ENCODE measurements at regions not wholly inside any gene's neighbourhood (a gene's known extent, or its start where the extent isn't known, plus 50 kb on each side); places are given as distances from the start of the nearest gene placed in this dataset.
A peak's percentile ranks its signal among the peaks of the same experiment; 100 is the strongest.

GRCh38 chr5:113804943-113805342, 291.4 kb downstream of the YTHDC2 start:
- DNase-seq: peak; percentile 23

GRCh38 chr5:113806250-113806649, 292.8 kb downstream of the YTHDC2 start:
- DNase-seq: peak; percentile 78

- peak; percentile 29 for DNase-seq
These were observed 293.4 kb downstream of the YTHDC2 start for GRCh38 chr5:113806904-113807303.

- DNase-seq: peak; percentile 82
These were observed 294.0 kb downstream of the YTHDC2 start for GRCh38 chr5:113807427-113807991.

- no peak for DNase-seq
These were observed 295.5 kb downstream of the YTHDC2 start for GRCh38 chr5:113808956-113809355.

GRCh38 chr5:113809626-113810025, 296.1 kb downstream of the YTHDC2 start:
- no peak for DNase-seq

GRCh38 chr5:113813466-113813865, 300.0 kb downstream of the YTHDC2 start:
- no peak for DNase-seq

GRCh38 chr5:113817683-113818082, 304.2 kb downstream of the YTHDC2 start:
- DNase-seq: no peak

GRCh38 chr5:113823696-113824095, 310.2 kb downstream of the YTHDC2 start:
- DNase-seq: no peak

- no peak for DNase-seq
These were observed 310.8 kb downstream of the YTHDC2 start for GRCh38 chr5:113824307-113824706.

- no peak for DNase-seq
These were observed 311.7 kb downstream of the YTHDC2 start for GRCh38 chr5:113825176-113825575.

GRCh38 chr5:113846941-113847340, 333.4 kb downstream of the YTHDC2 start:
- peak; percentile 84 for DNase-seq

GRCh38 chr5:113864437-113864836, 350.9 kb downstream of the YTHDC2 start:
- DNase-seq: no peak

- DNase-seq: no peak
These were observed 353.3 kb downstream of the YTHDC2 start for GRCh38 chr5:113866763-113867162.

GRCh38 chr5:113869611-113870010, 356.1 kb downstream of the YTHDC2 start:
- peak; percentile 10 for DNase-seq

- DNase-seq: no peak
These were observed 358.5 kb downstream of the YTHDC2 start for GRCh38 chr5:113871972-113872371.

GRCh38 chr5:113875096-113875495, 361.6 kb downstream of the YTHDC2 start:
- DNase-seq: peak; percentile 75

GRCh38 chr5:113891491-113891890, 378.0 kb downstream of the YTHDC2 start:
- DNase-seq: no peak

GRCh38 chr5:113896789-113897188, 383.3 kb downstream of the YTHDC2 start:
- peak; percentile 94 for DNase-seq

GRCh38 chr5:113897748-113898147, 384.3 kb downstream of the YTHDC2 start:
- peak; percentile 72 for DNase-seq

- no peak for DNase-seq
These were observed 386.6 kb downstream of the YTHDC2 start for GRCh38 chr5:113900141-113900540.

- DNase-seq: peak; percentile 25
These were observed 387.3 kb downstream of the YTHDC2 start for GRCh38 chr5:113900816-113901215.

GRCh38 chr5:113901718-113902117, 388.2 kb downstream of the YTHDC2 start:
- DNase-seq: no peak

- DNase-seq: peak; percentile 19
These were observed 389.6 kb downstream of the YTHDC2 start for GRCh38 chr5:113902917-113903660.

- DNase-seq: peak; percentile 99
These were observed 396.3 kb downstream of the YTHDC2 start for GRCh38 chr5:113909782-113910181.
